PC-3 (cell line): ENCODE measurements at regions not wholly inside any gene's neighbourhood (a gene's known extent, or its start where the extent isn't known, plus 50 kb on each side); places are given as distances from the start of the nearest gene placed in this dataset.

Experiments
- ATAC-seq: fragments of 200-7000 bp; cut with Tn5 transposase; 2 replicates; pipeline ENCODE4 v1.9.1; 2020; ENCODE audit warnings: mild to moderate bottlenecking, moderate library complexity
- BruUV-seq: library from RNA; stranded (reverse); fragments of 400-500 nt; replicated peaks from 2 replicates; lab custom pipeline; 2021; lab: Mats Ljungman, UMichigan
- CTCF ChIA-PET: fragments of 300-600 bp; sonication (Branson Sonifier 250); formaldehyde crosslinking; loops from one replicate; lab custom pipeline; 2022; ENCODE audit warnings: antibody characterized with exemption; lab: Charles Lee
- POLR2A ChIA-PET: fragments of 300-600 bp; sonication (Branson Sonifier 250); formaldehyde crosslinking; loops from one replicate; lab custom pipeline; 2022; ENCODE audit warnings: antibody characterized with exemption; ENCODE audit not compliant: unreplicated experiment; lab: Charles Lee
- DNase-seq: peaks from one replicate; pipeline ENCODE4 v3.0.0-alpha.2; 2015
- H2AFZ ChIP-seq: fragments of 300-600 bp; sonication (generic); 2 replicates; pipeline ENCODE4 v1.6.0; 2016; ENCODE audit warnings: antibody characterized with exemption, low read length
- H3F3A ChIP-seq: fragments of 300-600 bp; sonication (generic); one replicate; pipeline ENCODE4 v1.6.0; 2017; ENCODE audit warnings: antibody characterized with exemption, low read length, control low read depth, mild to moderate bottlenecking; ENCODE audit not compliant: unreplicated experiment
- H3K27ac ChIP-seq: fragments of 300-600 bp; sonication (generic); 2 replicates; pipeline ENCODE4 v1.5.1; 2016; ENCODE audit warnings: mild to moderate bottlenecking, low read length
- H3K27me3 ChIP-seq: fragments of 300-600 bp; sonication (generic); 2 replicates; pipeline ENCODE4 v1.6.1; 2016; ENCODE audit warnings: low read length, mixed read lengths
- H3K36me3 ChIP-seq: fragments of 300-600 bp; sonication (generic); 2 replicates; pipeline ENCODE4 v1.6.1; 2016; ENCODE audit warnings: low read depth, mixed run types, low read length, mixed read lengths
- H3K4me1 ChIP-seq: fragments of 300-600 bp; sonication (generic); 2 replicates; pipeline ENCODE4 v1.5.1; 2016; ENCODE audit warnings: low read length; ENCODE audit not compliant: insufficient read depth
- H3K4me2 ChIP-seq: fragments of 300-600 bp; sonication (generic); 2 replicates; pipeline ENCODE4 v1.6.0; 2016; ENCODE audit warnings: low read length
- H3K4me3 ChIP-seq: fragments of 300-600 bp; sonication (generic); 2 replicates; pipeline ENCODE4 v1.5.1; 2016; ENCODE audit warnings: mild to moderate bottlenecking, low read length, mixed read lengths
- H3K79me2 ChIP-seq: fragments of 300-600 bp; sonication (generic); 2 replicates; pipeline ENCODE4 v1.6.1; 2017; ENCODE audit warnings: low read length, mixed read lengths
- H3K9ac ChIP-seq: fragments of 300-600 bp; sonication (generic); 2 replicates; pipeline ENCODE4 v1.6.0; 2016; ENCODE audit warnings: mild to moderate bottlenecking, low read length
- H3K9me2 ChIP-seq: fragments of 300-600 bp; sonication (generic); replicated peaks from 2 replicates; pipeline ENCODE4 v1.6.1; 2016; ENCODE audit warnings: mixed run types, low read length, mixed read lengths
- H3K9me3 ChIP-seq: fragments of 300-600 bp; sonication (generic); 2 replicates; pipeline ENCODE4 v1.6.1; 2016; ENCODE audit warnings: low read length, mixed read lengths
- H4K20me1 ChIP-seq: fragments of 300-600 bp; sonication (generic); 2 replicates; pipeline ENCODE4 v1.6.1; 2016; ENCODE audit warnings: low read length, mixed read lengths
- EZH2 ChIP-seq: fragments of 300-600 bp; sonication (generic); IDR thresholded peaks from one replicate; pipeline ENCODE4 v1.6.1; 2017; ENCODE audit warnings: antibody characterized with exemption, mild to moderate bottlenecking, low read length; ENCODE audit not compliant: unreplicated experiment
- EZH2phosphoT487 ChIP-seq: fragments of 300-600 bp; sonication (generic); IDR thresholded peaks from 2 replicates; pipeline ENCODE4 v1.6.1; 2018; ENCODE audit warnings: mild to moderate bottlenecking, antibody characterized with exemption, low read length, borderline replicate concordance
- intact Hi-C: fragments of 100-400 bp; cut with micrococcal nuclease; formaldehyde crosslinking; loops from 2 replicates; pipeline ENCODE4 v1.9.0; 2023
- TF ChIP-seq, protein P1 (sequence below): fragments of 300-600 bp; sonication (generic); conservative IDR thresholded peaks from 2 replicates; pipeline ENCODE4 v1.5.1; 2017; ENCODE audit warnings: antibody characterized with exemption, low read depth, mild to moderate bottlenecking, low read length

DNA sequence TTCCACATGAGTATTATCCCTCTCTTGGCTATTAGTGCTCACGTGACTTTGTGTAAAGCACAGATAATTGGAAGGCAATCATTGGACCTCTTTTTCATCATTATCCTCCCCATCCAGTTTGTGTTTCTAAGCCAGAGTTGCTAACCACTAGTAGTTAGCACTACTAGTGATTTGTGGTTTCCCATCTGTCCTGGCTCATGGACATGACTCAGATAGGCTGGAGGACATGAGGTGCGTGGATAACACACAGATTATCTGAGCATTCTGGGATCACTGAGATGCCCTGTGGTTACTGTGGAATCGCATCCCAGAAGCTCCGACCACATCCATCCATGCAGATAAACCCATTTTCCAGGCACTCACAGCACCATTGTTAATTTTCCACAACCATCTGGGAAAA is 123.8 kb upstream of the NAA20 start:
- peaks cover 25% of the 10 kb centered on the region for H3K4me1 ChIP-seq
- no peak overlapping the region for H3K4me2 ChIP-seq
- peaks cover 25% of the 10 kb centered on the region for H3K79me2 ChIP-seq
- H3K27me3 ChIP-seq = no peaks in the 10 kb centered on the region
- H3K4me3 ChIP-seq = no peak overlapping the region
- intact Hi-C loops = no loop called here
- no peaks in the 10 kb centered on the region for H3K9me3 ChIP-seq
- TF ChIP-seq EZH2phosphoT487 (no peak), EZH2 (no peak)
- TF ChIP-seq, protein P1, sequence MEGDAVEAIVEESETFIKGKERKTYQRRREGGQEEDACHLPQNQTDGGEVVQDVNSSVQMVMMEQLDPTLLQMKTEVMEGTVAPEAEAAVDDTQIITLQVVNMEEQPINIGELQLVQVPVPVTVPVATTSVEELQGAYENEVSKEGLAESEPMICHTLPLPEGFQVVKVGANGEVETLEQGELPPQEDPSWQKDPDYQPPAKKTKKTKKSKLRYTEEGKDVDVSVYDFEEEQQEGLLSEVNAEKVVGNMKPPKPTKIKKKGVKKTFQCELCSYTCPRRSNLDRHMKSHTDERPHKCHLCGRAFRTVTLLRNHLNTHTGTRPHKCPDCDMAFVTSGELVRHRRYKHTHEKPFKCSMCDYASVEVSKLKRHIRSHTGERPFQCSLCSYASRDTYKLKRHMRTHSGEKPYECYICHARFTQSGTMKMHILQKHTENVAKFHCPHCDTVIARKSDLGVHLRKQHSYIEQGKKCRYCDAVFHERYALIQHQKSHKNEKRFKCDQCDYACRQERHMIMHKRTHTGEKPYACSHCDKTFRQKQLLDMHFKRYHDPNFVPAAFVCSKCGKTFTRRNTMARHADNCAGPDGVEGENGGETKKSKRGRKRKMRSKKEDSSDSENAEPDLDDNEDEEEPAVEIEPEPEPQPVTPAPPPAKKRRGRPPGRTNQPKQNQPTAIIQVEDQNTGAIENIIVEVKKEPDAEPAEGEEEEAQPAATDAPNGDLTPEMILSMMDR = no peak
- H4K20me1 ChIP-seq = no peaks in the 10 kb centered on the region
- ChIA-PET POLR2A (interaction anchor here (0.5 kb wide), 1 partner anchor 8 kb away, joined by 3 read pairs; no protein-coding TSS in a partner anchor), CTCF (no interaction called here)
- no peak overlapping the region for H3K27ac ChIP-seq
- H2AFZ ChIP-seq = no peak overlapping the region
- ATAC-seq = no peak
- H3K9me2 ChIP-seq = no peaks in the 10 kb centered on the region
- no peak overlapping the region for H3K9ac ChIP-seq
- H3F3A ChIP-seq = no peaks in the 10 kb centered on the region
- 0 out of 2 replicates have a peak, but pooled peaks cover 12% of the 10 kb centered on the region for H3K36me3 ChIP-seq
- no peak for DNase-seq
- BruUV-seq = no TSS peak

- Histone ChIP-seq H3K9me2 (no peaks in the 10 kb centered on the region), H3K79me2 (peaks cover 5% of the 10 kb centered on the region), H3K9ac (no peak overlapping the region), H4K20me1 (no peaks in the 10 kb centered on the region), H2AFZ (no peak overlapping the region), H3K4me3 (no peak overlapping the region), H3K27ac (no peak overlapping the region), H3K4me2 (no peak overlapping the region), H3K4me1 (peaks cover 3% of the 10 kb centered on the region), H3K27me3 (no peaks in the 10 kb centered on the region), H3K36me3 (peaks cover 18% of the 10 kb centered on the region; the same call in 1 of the 2 replicates), H3F3A (no peaks in the 10 kb centered on the region), H3K9me3 (no peaks in the 10 kb centered on the region)
- DNase-seq (no peak), ATAC-seq (no peak)
- POLR2A ChIA-PET = interaction anchor here (0.7 kb wide), 1 partner anchor 78 kb away, joined by 3 read pairs; no protein-coding TSS in a partner anchor
- no TSS peak for BruUV-seq
- intact Hi-C loops = no loop called here
- CTCF ChIA-PET = interaction anchor here (0.7 kb wide), 1 partner anchor 97 kb away, joined by 3 read pairs; no protein-coding TSS in a partner anchor
- no peak for TF ChIP-seq EZH2
- TF ChIP-seq EZH2phosphoT487 = no peak
- TF ChIP-seq, protein P1 = no peak
These were observed 121.4 kb upstream of the NAA20 start for GRCh38 chr20:19895761-19896160.

DNA sequence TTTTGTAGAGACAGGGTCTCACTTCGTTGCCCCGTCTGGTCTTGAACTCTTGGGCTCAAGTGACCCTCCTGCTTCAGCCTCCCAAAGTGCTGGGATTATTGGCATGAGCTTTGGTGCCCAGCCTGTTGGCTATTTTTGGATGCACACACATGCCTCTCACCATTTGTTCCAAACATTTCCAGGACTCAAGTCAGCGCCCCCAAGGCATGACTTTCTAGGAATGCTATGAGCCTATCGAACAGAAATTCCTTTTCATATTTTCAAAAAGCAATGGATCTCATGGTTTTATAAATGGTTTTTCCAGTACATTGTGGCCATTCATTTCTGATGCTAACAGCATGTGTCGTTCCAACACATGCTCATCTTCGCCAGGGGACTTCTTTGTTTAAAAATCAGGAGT is 119.3 kb upstream of the NAA20 start:
- ChIA-PET CTCF (no interaction called here), POLR2A (no interaction called here)
- no peaks in the 10 kb centered on the region for H3K9me2 ChIP-seq
- H3K36me3 ChIP-seq = peaks cover 12% of the 10 kb centered on the region; the same call in 1 of the 2 replicates
- BruUV-seq = no TSS peak
- no peak overlapping the region for H3K27ac ChIP-seq
- TF ChIP-seq EZH2 (no peak), EZH2phosphoT487 (no peak)
- TF ChIP-seq, protein P1 = no peak
- no peak overlapping the region for H2AFZ ChIP-seq
- peaks cover 8% of the 10 kb centered on the region for H3K4me1 ChIP-seq
- DNase-seq (peak; percentile 39), ATAC-seq (no peak)
- H4K20me1 ChIP-seq = no peaks in the 10 kb centered on the region
- H3K27me3 ChIP-seq = no peaks in the 10 kb centered on the region
- no peaks in the 10 kb centered on the region for H3K9me3 ChIP-seq
- H3K9ac ChIP-seq = no peak overlapping the region
- intact Hi-C loops = no loop called here
- H3K4me2 ChIP-seq = no peak overlapping the region
- H3K4me3 ChIP-seq = no peak overlapping the region
- no peaks in the 10 kb centered on the region for H3F3A ChIP-seq
- no peaks in the 10 kb centered on the region for H3K79me2 ChIP-seq
